OCI-LY1 (cell line): ENCODE measurements at regions not wholly inside any gene's neighbourhood (a gene's known extent, or its start where the extent isn't known, plus 50 kb on each side); places are given as distances from the start of the nearest gene placed in this dataset.

Experiments used
- H2AFZ ChIP-seq: fragments of 200-600 bp; sonication (generic), shearing (Covaris generic); 2 replicates; pipeline ENCODE4 v1.6.0; 2014; ENCODE audit warnings: antibody characterized with exemption, mild to moderate bottlenecking, low read length
- H3F3A ChIP-seq: fragments of 200-600 bp; sonication (generic), shearing (Covaris generic); 2 replicates; pipeline ENCODE4 v1.6.0; 2014; ENCODE audit warnings: mild to moderate bottlenecking, antibody characterized with exemption, low read length, moderate library complexity; ENCODE audit not compliant: insufficient read depth
- H3K27ac ChIP-seq: fragments of 200-600 bp; sonication (generic); 2 replicates; pipeline ENCODE4 v1.5.1; 2014; ENCODE audit warnings: low read length, mixed run types, mild to moderate bottlenecking, low read depth; ENCODE audit not compliant: poor library complexity, severe bottlenecking
- H3K27me3 ChIP-seq: fragments of 200-600 bp; sonication (generic); 2 replicates; pipeline ENCODE4 v1.6.0; 2014; ENCODE audit warnings: antibody characterized with exemption, mild to moderate bottlenecking, low read length, moderate library complexity; ENCODE audit not compliant: insufficient read depth
- H3K36me3 ChIP-seq: fragments of 200-600 bp; sonication (generic); 2 replicates; pipeline ENCODE4 v1.6.1; 2014; ENCODE audit warnings: mild to moderate bottlenecking, antibody characterized with exemption, low read length, moderate library complexity, mixed read lengths; ENCODE audit not compliant: insufficient read depth
- H3K4me1 ChIP-seq: fragments of 200-600 bp; sonication (generic); 2 replicates; pipeline ENCODE4 v1.5.1; 2014; ENCODE audit warnings: mild to moderate bottlenecking, low read length, moderate library complexity; ENCODE audit not compliant: insufficient read depth, severe bottlenecking
- H3K4me2 ChIP-seq: fragments of 200-600 bp; sonication (generic), shearing (Covaris generic); 2 replicates; pipeline ENCODE4 v1.6.1; 2014; ENCODE audit warnings: low read length
- H3K4me3 ChIP-seq: fragments of 200-600 bp; sonication (generic); 2 replicates; pipeline ENCODE4 v1.5.1; 2014; ENCODE audit warnings: low read length, low read depth, mild to moderate bottlenecking, mixed read lengths; ENCODE audit not compliant: poor library complexity, severe bottlenecking
- H3K79me2 ChIP-seq: fragments of 200-600 bp; shearing (Covaris generic); 2 replicates; pipeline ENCODE4 v1.6.1; 2016; ENCODE audit warnings: mixed run types, low read length, mixed read lengths; ENCODE audit not compliant: insufficient read depth
- H3K9ac ChIP-seq: fragments of 200-600 bp; sonication (generic), shearing (Covaris generic); 2 replicates; pipeline ENCODE4 v1.6.1; 2014; ENCODE audit warnings: mild to moderate bottlenecking, low read length, mixed read lengths
- H3K9me2 ChIP-seq: fragments of 200-600 bp; sonication (generic), shearing (Covaris generic); 2 replicates; pipeline ENCODE4 v1.6.1; 2014; ENCODE audit warnings: low read depth, mild to moderate bottlenecking, low read length, mixed read lengths
- H3K9me3 ChIP-seq: fragments of 200-600 bp; shearing (Covaris generic); 2 replicates; pipeline ENCODE4 v1.6.1; 2014; ENCODE audit warnings: low read length, mixed read lengths
- H4K20me1 ChIP-seq: fragments of 200-600 bp; sonication (generic), shearing (Covaris generic); 2 replicates; pipeline ENCODE4 v1.6.0; 2016; ENCODE audit warnings: mild to moderate bottlenecking, low read length; ENCODE audit not compliant: insufficient read depth
- CTCF ChIP-seq: fragments of 200-600 bp; sonication (generic), shearing (Covaris generic); IDR thresholded peaks from 2 replicates; pipeline ENCODE4 v1.5.1; 2017; ENCODE audit warnings: mild to moderate bottlenecking, antibody characterized with exemption, low read length, moderate library complexity, mixed read lengths
- EZH2 ChIP-seq: fragments of 200-600 bp; sonication (generic), shearing (Covaris generic); IDR thresholded peaks from 2 replicates; pipeline ENCODE4 v1.8.0; 2017; ENCODE audit warnings: borderline replicate concordance, mixed run types, mild to moderate bottlenecking, antibody characterized with exemption, low read length, moderate library complexity, mixed read lengths

GRCh38 chr1:224496826-224497225 is 62.2 kb upstream of the WDR26 start:
- Histone ChIP-seq H3K9me2 (no peaks in the 10 kb centered on the region), H3K36me3 (no peaks in the 10 kb centered on the region), H3K27ac (no peak overlapping the region), H3F3A (no peaks in the 10 kb centered on the region), H3K79me2 (no peaks in the 10 kb centered on the region), H3K9ac (no peak overlapping the region), H3K4me2 (no peak overlapping the region), H3K9me3 (peaks cover 4% of the 10 kb centered on the region; the same call in 1 of the 2 replicates), H2AFZ (no peak overlapping the region), H4K20me1 (no peaks in the 10 kb centered on the region), H3K27me3 (no peaks in the 10 kb centered on the region; the same call in 1 of the 2 replicates), H3K4me1 (no peaks in the 10 kb centered on the region), H3K4me3 (no peak overlapping the region)
- TF ChIP-seq EZH2: no peak
- no peak for TF ChIP-seq CTCF

- Histone ChIP-seq H3K9ac (no peak overlapping the region), H3K4me2 (no peak overlapping the region), H3K27ac (no peak overlapping the region), H3K79me2 (no peaks in the 10 kb centered on the region), H3K27me3 (peaks cover 6% of the 10 kb centered on the region), H3K9me3 (peaks cover 4% of the 10 kb centered on the region; the same call in 1 of the 2 replicates), H3K4me3 (no peak overlapping the region), H3K36me3 (no peaks in the 10 kb centered on the region), H3K9me2 (no peaks in the 10 kb centered on the region), H4K20me1 (no peaks in the 10 kb centered on the region), H3K4me1 (no peaks in the 10 kb centered on the region), H3F3A (no peaks in the 10 kb centered on the region), H2AFZ (no peak overlapping the region)
- no peak for TF ChIP-seq EZH2
- TF ChIP-seq CTCF: no peak
Observed at GRCh38 chr1:224497714-224498573, 63.3 kb upstream of the WDR26 start.

GRCh38 chr1:224498574-224499170 is 64.1 kb upstream of the WDR26 start:
- H2AFZ ChIP-seq: no peak overlapping the region
- H3K4me1 ChIP-seq: no peaks in the 10 kb centered on the region
- H3K9ac ChIP-seq: no peak overlapping the region

More at GRCh38 chr1:224498574-224499170, 64.1 kb upstream of the WDR26 start:
- H3K4me2 ChIP-seq: no peak overlapping the region
- H3K9me3 ChIP-seq: peaks cover 4% of the 10 kb centered on the region; the same call in 1 of the 2 replicates
- no peaks in the 10 kb centered on the region for H3K79me2 ChIP-seq
- TF ChIP-seq CTCF (no peak), EZH2 (no peak)
- no peaks in the 10 kb centered on the region for H3F3A ChIP-seq
- H3K4me3 ChIP-seq: no peak overlapping the region
- no peak overlapping the region for H3K27ac ChIP-seq
- no peaks in the 10 kb centered on the region for H3K36me3 ChIP-seq
- H3K9me2 ChIP-seq: no peaks in the 10 kb centered on the region
- H4K20me1 ChIP-seq: no peaks in the 10 kb centered on the region
- peaks cover 6% of the 10 kb centered on the region for H3K27me3 ChIP-seq
